Subcutaneous abdominal adipose tissue (tissue), 5 donors: ENCODE measurements at regions not wholly inside any gene's neighbourhood (a gene's known extent, or its start where the extent isn't known, plus 50 kb on each side); places are given as distances from the start of the nearest gene placed in this dataset.

Experiments
- H3K27ac ChIP-seq: one replicate; pipeline ENCODE4 v1.7.0; 2013; ENCODE audit warnings: low read depth, mild to moderate bottlenecking, inconsistent platforms, low read length, moderate library complexity
- H3K27me3 ChIP-seq, 5 donors: one replicate each; pipeline ENCODE4 v1.7.0; 2013; ENCODE audit warnings: low read length in 5 of 5, inconsistent platforms in 1 of 5; ENCODE audit not compliant: control insufficient read depth in 5 of 5, insufficient read depth in 4 of 5
- H3K36me3 ChIP-seq, 5 donors: one replicate each; pipeline ENCODE4 v1.7.0; 2013; ENCODE audit warnings: low read length in 5 of 5; ENCODE audit not compliant: control insufficient read depth in 5 of 5, insufficient read depth in 5 of 5
- H3K4me1 ChIP-seq, 5 donors: one replicate each; pipeline ENCODE4 v1.7.0; 2013; ENCODE audit warnings: low read length in 5 of 5, mild to moderate bottlenecking in 3 of 5, moderate library complexity in 1 of 5; ENCODE audit not compliant: control insufficient read depth in 5 of 5, insufficient read depth in 5 of 5
- H3K4me3 ChIP-seq, 5 donors: one replicate each; pipeline ENCODE4 v1.7.0; 2013; ENCODE audit warnings: low read length in 5 of 5, low read depth in 1 of 5
- H3K9ac ChIP-seq, 5 donors: one replicate each; pipeline ENCODE4 v1.7.0; 2013; ENCODE audit warnings: low read length in 5 of 5, mild to moderate bottlenecking in 4 of 5, moderate library complexity in 3 of 5
- H3K9me3 ChIP-seq, 5 donors: one replicate each; pipeline ENCODE4 v1.7.0; 2013; ENCODE audit warnings: low read length in 5 of 5; ENCODE audit not compliant: control insufficient read depth in 5 of 5
- donor health status: healthy.
- donor health status: healthy.
- donor health status: healthy.
- donor health status: healthy.
- donor health status: healthy.

DNA sequence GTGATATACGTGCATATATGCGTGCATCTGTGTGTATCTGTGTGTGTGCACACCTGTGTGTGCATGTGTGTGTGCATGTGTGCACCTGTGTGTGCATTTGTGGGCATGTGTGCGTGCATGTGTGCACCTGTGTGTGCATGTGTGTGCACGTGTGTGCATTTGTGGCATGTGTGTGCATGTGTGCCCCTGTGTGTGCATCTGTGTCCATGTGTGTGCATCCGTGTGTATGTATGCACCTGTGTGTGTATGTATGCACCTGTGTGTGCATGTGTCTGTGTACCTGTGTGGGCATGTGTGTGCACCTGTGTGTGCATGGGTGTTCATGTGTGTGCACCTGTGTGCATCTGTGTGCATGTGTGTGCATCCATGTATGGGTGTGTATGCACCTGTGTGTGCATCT, 167.8 kb upstream of the SFSWAP start:
- H3K36me3 ChIP-seq: no peaks in the 10 kb centered on the region
- H3K9ac ChIP-seq: no peak overlapping the region
- H3K4me3 ChIP-seq: no peak overlapping the region
- peaks cover 0 to 5% (median 0%) of the 10 kb centered on the region in 5 donors for H3K9me3 ChIP-seq
- no peaks in the 10 kb centered on the region for H3K4me1 ChIP-seq
- peaks cover 0 to 7% (median 3%) of the 10 kb centered on the region in 5 donors for H3K27me3 ChIP-seq
- H3K27ac ChIP-seq: no peak overlapping the region

DNA sequence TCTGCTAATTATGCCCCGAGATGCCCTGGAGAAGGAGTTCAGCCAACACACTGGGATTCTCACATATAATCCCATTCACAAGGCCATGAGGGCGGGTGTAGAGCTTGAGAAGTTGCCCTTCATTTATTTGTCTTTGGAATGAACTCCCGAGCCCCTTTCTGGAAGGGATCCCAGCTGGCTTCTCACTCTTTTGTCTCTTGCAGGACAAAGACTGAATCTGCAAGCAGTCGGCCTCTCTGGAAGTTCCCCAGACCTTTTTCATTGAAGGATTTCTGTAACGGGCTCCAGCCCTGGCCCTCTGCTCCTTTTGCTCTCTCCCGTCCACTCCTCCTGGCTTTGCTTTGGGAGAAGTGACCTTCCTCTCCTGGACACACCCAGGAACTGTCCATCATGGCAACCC, 163.3 kb upstream of the SFSWAP start:
- H3K9ac ChIP-seq: no peak overlapping the region
- no peaks in the 10 kb centered on the region for H3K36me3 ChIP-seq
- peaks cover 0 to 3% (median 0%) of the 10 kb centered on the region in 5 donors for H3K9me3 ChIP-seq
- H3K27me3 ChIP-seq: peaks cover 0 to 7% (median 3%) of the 10 kb centered on the region in 5 donors
- H3K4me1 ChIP-seq: no peaks in the 10 kb centered on the region
- no peak overlapping the region for H3K4me3 ChIP-seq
- no peak overlapping the region for H3K27ac ChIP-seq

DNA sequence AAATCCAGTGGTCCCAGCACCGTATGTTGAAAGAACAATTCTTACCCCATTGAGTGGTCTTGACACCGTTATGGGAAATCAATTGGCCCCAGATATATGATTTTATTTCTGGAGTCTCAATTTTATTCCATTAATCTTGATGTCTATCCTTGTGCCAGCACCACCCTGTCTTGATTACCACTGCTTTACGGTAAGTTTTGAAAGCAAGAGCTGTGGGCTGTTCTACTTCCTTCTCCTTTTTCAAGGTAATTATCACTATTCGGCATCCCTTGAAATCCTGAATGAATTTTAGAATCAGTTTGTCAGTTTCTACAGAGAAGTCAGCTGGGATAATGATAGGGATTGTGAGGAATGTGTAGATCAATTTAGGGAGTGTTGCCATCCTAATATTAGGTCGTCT, 160.8 kb upstream of the SFSWAP start:
- Histone ChIP-seq H3K9ac (no peak overlapping the region), H3K36me3 (no peaks in the 10 kb centered on the region), H3K27me3 (peaks cover 0 to 8% (median 6%) of the 10 kb centered on the region in 5 donors), H3K9me3 (no peaks in the 10 kb centered on the region), H3K27ac (no peak overlapping the region), H3K4me1 (no peaks in the 10 kb centered on the region), H3K4me3 (no peak overlapping the region)

DNA sequence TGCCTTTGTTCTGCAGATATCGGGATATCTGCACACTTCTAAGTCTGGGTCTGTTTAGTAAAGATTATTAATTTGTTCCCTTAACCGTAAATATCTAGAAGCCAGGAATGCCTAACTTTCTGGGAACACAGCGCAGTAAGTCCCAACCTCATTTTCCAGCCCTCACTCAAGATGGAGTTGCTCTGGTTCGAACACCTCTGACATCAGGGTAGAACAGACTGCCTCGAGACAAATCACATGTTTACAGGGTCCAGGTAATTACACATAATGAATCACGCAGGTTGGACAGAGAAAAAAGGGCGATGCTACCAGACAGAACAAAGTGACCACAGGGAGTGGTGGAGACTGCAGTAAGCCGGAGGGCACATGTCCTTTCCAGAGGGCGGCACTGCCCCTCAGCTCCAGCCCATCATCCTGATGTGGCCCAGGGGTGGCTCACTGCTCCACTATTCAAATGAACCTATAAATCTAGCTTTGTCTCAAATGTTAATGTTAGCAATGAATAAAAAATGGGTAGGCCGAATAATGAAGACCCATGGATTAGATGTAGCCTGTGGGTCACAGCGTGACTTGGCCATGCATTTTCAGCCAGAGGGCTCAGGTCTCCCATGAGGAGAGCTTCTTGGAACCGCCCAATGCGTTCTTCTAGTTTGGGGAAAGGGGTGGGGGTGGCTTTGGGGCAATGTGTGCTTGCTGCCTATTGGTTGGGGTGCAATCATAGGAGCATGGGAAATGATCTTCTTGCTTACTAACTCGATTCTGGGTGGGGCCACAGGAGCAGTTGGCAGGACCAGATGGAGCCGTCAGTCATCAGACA, 159.0 kb upstream of the SFSWAP start:
- Histone ChIP-seq H3K9ac (no peak overlapping the region), H3K4me3 (no peak overlapping the region), H3K4me1 (no peaks in the 10 kb centered on the region), H3K36me3 (no peaks in the 10 kb centered on the region), H3K27me3 (peaks cover 6 to 13% (median 10%) of the 10 kb centered on the region in 5 donors), H3K27ac (no peak overlapping the region), H3K9me3 (no peaks in the 10 kb centered on the region)

DNA sequence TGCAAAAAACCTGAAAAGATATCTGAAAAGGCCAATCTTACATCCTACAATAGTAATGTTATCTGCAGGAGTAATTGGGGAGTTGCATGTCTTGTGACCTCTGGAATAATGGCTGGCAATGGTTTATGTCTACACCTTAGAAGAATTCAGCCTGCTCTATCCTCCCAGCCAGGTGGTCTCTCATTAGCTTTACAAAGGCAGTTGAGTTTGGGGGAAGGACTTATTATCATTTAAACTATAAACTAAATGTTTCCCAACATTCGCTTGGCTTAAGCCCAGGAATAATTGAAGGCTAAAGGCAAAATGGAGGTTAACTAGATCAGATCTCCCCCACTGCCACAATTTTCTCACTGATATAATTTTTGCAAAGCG, 158.4 kb upstream of the SFSWAP start:
- Histone ChIP-seq H3K9ac (no peak overlapping the region), H3K4me1 (no peaks in the 10 kb centered on the region), H3K9me3 (no peaks in the 10 kb centered on the region), H3K36me3 (no peaks in the 10 kb centered on the region), H3K27me3 (peaks cover 7 to 11% (median 10%) of the 10 kb centered on the region in 5 donors), H3K4me3 (no peak overlapping the region), H3K27ac (no peak overlapping the region)

DNA sequence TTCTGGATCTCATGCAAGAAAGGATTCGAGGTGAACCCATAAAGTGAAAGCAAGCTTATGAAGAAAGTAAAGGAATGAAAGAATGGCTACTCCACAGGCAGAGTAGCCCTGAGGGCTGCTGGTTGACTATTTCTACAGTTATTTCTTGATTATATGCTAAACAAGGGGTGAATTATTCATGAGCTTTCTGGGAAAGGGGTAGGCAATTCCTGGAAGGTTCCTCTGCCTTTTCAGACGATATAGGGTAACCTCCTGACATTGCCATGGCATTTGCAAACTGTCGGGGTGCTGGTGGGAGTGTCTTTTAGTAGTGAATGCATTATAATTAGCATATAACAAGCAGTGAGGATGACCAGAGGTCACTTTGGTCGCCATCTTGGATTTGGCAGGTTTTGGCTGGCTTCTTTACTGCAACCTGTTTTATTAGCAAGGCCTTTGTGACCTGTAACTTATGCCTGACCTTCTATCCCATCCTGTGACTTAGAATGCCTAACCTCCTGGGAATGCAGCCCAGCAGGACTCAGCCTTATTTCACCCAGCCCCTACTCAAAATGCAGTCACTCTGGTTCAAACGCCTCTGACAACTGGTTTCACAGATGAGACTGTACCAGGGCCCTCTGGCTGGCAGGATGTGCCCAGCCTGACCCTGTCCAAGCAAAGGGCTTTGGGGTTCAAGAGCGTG, 157.7 kb upstream of the SFSWAP start:
- H3K36me3 ChIP-seq: no peaks in the 10 kb centered on the region
- H3K27ac ChIP-seq: no peak overlapping the region
- no peaks in the 10 kb centered on the region for H3K9me3 ChIP-seq
- no peak overlapping the region for H3K9ac ChIP-seq
- no peaks in the 10 kb centered on the region for H3K4me1 ChIP-seq
- no peak overlapping the region for H3K4me3 ChIP-seq
- H3K27me3 ChIP-seq: peaks cover 7 to 11% (median 9%) of the 10 kb centered on the region in 5 donors

DNA sequence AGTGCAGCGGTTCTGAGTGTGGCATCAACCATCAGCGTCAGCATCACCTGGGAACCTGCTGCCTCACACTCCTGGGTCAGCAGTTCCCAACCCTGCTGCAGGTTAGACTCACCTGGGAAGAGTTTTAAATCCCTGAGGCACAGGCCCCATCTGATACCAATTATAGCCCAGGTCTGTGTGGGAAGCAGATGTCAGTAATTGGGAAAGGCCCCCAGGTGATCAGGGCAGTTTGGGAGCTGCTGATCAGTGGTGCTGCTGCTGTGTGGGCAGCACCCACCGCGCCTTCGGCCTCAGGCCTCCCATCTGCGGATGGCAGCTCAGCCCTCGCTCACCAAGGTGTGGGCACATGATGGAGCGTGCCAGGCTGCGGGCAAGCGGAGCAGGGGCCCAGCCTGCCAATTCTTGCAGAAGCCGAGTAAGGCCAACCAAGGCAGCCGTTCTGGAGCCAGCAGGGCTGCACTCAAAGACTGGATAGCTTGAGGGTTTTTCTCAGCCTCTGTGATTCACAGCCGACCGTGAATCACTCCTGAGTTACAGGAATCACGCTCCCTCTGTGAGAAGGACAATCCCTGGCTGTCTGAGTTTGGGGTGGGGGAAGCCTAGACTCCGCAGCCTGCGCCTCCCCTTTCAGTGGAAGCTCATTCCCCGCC, 155.6 kb upstream of the SFSWAP start:
- Histone ChIP-seq H3K27ac (no peak overlapping the region), H3K4me3 (no peak overlapping the region), H3K27me3 (peaks cover 7 to 15% (median 9%) of the 10 kb centered on the region in 5 donors), H3K36me3 (no peaks in the 10 kb centered on the region), H3K4me1 (no peaks in the 10 kb centered on the region), H3K9me3 (no peaks in the 10 kb centered on the region), H3K9ac (no peak overlapping the region)

DNA sequence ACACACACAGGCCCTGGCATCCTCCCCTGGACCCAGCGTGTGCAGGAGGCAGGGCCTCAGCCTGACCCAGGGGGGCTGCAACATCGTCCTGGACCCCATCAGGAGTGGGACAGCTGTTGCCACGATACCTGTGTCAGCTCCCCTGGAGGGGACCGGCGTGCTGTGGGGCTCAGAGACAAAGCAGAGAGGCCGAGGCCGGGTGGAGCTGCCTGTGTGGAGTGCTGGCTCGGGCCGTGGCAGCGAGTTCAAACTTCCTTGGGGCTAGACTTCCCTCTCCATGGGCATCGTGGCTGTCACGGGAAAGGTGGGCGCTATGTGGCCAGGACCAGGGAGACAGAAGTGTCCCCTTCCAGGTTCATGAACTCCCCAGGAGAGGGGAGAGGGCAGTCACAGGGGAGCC, 155.0 kb upstream of the SFSWAP start:
- Histone ChIP-seq H3K27me3 (peaks cover 7 to 15% (median 9%) of the 10 kb centered on the region in 5 donors), H3K9me3 (no peaks in the 10 kb centered on the region), H3K36me3 (no peaks in the 10 kb centered on the region), H3K4me1 (peaks cover 0 to under 1% (median 0%) of the 10 kb centered on the region in 5 donors), H3K9ac (no peak overlapping the region), H3K4me3 (no peak overlapping the region), H3K27ac (no peak overlapping the region)

DNA sequence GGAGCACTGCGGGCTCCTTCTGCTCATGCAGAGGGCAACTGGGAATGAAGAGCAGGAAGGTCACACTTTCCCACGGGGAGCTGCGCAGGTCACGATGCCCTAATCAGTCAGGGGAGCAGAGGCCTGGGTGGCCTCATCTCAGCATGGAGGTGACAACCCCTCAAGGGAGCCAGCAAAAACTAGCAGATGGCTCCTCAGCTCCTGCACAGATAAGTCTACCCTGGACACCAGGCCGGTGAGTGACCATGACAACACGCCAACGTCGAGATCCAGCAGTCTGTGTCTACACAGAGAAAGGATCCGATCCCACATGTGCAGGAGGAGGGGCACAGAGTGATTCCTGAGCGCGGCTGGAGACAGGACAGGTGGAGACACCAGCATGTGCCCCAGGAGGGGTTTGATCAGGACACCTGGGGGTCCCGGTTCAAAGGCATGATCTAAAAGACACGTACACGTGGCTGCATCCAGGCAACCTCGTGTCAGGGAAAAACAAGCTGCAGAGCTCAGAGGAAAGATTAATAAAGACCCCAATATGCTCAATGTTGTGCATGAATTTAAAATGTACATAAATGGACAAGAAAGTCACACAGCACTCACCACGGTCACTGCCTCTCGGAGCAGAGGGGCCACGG, 153.7 kb upstream of the SFSWAP start:
- peaks cover 7 to 15% (median 9%) of the 10 kb centered on the region in 5 donors for H3K27me3 ChIP-seq
- H3K4me1 ChIP-seq: peaks cover 0 to 3% (median 0%) of the 10 kb centered on the region in 5 donors

More for the DNA sequence above, 153.7 kb upstream of the SFSWAP start:
- Histone ChIP-seq H3K9ac (no peak overlapping the region), H3K4me3 (no peak overlapping the region), H3K9me3 (no peaks in the 10 kb centered on the region), H3K36me3 (no peaks in the 10 kb centered on the region), H3K27ac (no peak overlapping the region)
